ENCODE measurements at regions not wholly inside any gene's neighbourhood (a gene's known extent, or its start where the extent isn't known, plus 50 kb on each side); places are given as distances from the start of the nearest gene placed in this dataset.

DNA sequence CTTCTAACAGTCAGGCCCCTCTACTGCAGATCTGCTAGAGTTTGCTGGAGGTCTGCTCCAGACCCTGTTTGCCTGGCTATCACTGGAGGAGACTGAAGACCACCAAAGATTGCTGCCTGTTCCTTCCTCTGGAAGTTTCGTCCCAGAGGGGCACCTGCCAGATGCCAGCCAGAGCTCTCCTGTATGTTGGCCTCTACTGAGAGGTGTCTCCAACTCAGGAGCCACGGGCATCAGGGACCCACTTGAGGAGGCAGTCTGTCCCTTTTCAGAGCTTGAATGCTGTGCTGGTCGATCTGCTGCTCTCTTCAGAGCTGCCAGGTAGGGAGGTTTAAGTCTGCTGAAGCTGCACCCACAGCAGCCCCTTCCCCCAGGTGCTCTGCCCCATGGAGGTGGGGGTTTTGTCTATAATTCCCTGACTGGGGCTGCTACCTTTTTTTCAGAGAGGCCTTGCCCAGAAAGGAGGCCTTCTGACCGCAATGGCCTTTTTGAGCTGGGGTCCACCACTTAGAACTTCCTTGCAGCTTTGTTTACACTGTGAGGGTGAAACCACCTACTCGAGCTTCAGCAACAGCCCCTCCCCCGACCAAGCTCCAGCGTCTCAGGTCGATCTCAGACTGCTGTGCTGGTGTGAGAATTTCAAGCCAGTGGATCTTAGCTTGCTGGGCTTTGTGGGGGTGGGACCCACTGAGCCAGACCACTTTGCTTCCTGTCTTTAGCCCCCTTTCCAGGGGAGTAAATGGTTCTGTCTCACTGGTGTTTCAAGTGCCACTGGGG lies 566.0 kb downstream of the NR4A2 start:
- H3K4me3 ChIP-seq (replicated peaks in 1 of 2; ENCODE audit: low read depth in 2 of 2, low read length in 2 of 2) = no peak overlapping the region
- TF ChIP-seq, protein P1, sequence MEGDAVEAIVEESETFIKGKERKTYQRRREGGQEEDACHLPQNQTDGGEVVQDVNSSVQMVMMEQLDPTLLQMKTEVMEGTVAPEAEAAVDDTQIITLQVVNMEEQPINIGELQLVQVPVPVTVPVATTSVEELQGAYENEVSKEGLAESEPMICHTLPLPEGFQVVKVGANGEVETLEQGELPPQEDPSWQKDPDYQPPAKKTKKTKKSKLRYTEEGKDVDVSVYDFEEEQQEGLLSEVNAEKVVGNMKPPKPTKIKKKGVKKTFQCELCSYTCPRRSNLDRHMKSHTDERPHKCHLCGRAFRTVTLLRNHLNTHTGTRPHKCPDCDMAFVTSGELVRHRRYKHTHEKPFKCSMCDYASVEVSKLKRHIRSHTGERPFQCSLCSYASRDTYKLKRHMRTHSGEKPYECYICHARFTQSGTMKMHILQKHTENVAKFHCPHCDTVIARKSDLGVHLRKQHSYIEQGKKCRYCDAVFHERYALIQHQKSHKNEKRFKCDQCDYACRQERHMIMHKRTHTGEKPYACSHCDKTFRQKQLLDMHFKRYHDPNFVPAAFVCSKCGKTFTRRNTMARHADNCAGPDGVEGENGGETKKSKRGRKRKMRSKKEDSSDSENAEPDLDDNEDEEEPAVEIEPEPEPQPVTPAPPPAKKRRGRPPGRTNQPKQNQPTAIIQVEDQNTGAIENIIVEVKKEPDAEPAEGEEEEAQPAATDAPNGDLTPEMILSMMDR (IDR thresholded peaks at IDR 0.05; ENCODE audit: low read depth, low read length) = no peak
- no peak for DNase-seq (ENCODE audit: low read depth in 2 of 2)

DNA sequence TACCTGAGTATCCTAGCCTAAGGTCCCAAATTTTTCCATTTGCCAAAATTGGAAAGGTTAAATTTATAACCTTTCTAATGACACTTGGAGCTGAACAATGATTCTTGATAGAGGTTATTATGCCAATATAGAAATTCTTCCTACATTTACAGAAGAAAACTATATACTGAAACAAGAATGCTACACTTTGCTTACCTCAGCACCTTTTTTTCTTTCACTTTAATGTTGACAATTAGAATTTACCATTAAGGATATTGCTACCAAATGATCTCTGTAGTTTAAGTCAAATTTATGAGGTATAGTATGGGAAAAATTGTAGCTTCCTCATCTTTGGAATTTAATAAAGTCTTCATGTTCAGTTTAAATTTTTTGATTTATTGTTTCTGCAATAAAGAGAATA lies 577.0 kb downstream of the NR4A2 start:
- H3K4me3 ChIP-seq (replicated peaks in 1 of 2; ENCODE audit: low read depth in 2 of 2, low read length in 2 of 2) = no peak overlapping the region
- TF ChIP-seq, protein P1 (IDR thresholded peaks at IDR 0.05; ENCODE audit: low read depth, low read length) = no peak
- DNase-seq (ENCODE audit: low read depth in 2 of 2) = no peak

DNA sequence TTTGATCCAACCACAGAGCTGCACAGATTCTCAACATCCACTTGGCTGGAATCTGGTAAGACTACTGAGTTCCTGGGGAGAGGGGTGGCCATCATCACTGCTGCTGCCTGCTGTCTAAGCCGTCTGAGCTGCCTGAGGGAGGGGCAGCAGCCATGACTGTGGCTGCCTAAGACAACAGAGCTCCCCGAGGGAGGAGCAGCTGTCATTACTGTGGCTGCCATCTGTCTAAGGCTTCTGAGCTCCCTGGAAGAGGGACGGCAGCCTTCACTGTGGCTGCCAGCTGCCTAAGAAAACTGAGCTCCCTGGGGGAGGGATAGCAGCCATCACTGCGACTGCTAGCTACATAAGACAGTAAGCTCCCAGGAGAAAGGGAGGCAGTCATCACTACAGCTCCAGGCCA lies 584.4 kb downstream of the NR4A2 start:
- DNase-seq (ENCODE audit: low read depth in 2 of 2) = no peak
- no peak overlapping the region for H3K4me3 ChIP-seq (replicated peaks in 1 of 2; ENCODE audit: low read depth in 2 of 2, low read length in 2 of 2)
- TF ChIP-seq, protein P1 (IDR thresholded peaks at IDR 0.05; ENCODE audit: low read depth, low read length) = no peak

- TF ChIP-seq, protein P1 (IDR thresholded peaks at IDR 0.05; ENCODE audit: low read depth, low read length) = no peak
- no peak for DNase-seq (ENCODE audit: low read depth in 2 of 2)
- H3K4me3 ChIP-seq (replicated peaks in 1 of 2; ENCODE audit: low read depth in 2 of 2, low read length in 2 of 2) = no peak overlapping the region
Measured at GRCh38 chr2:155747531-155747930, 585.0 kb downstream of the NR4A2 start.

DNA sequence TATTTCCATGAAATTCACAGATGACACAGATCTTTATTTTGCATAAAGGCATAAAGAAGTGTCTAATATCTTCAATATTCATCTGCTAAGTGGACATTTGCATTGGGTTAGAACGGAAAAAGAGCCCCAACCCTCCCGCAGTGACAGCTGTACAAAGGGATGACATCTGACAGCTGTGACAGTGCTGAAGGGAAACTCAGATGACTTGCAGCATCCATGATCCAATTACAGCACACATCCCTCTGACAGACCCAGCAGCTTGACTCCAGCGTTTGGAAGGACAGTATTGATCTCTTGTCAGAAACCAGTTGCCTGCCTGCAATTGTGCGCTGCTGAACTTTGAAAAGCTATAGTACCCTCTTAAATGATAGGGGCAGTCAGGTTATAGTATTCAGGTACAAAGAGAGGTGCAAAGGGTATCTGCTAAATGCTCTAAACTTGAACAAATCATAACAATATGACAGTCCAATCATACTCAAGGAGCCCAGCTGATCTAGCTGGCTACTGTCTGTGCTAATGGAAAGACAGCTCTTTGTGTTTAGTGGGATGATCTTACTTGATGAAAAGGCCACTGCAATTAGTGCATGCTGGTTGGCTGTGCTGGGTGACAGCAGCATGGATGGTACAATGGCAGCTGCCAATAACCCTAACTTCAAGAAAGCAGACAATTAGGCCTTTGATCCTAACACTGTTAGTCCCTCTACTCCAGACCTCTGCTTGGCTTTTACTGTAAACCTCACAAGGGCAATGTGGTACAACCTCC lies 599.2 kb downstream of the NR4A2 start:
- no peak overlapping the region for H3K4me3 ChIP-seq (replicated peaks in 1 of 2; ENCODE audit: low read depth in 2 of 2, low read length in 2 of 2)
- DNase-seq (ENCODE audit: low read depth in 2 of 2) = no peak
- TF ChIP-seq, protein P1 (IDR thresholded peaks at IDR 0.05; ENCODE audit: low read depth, low read length) = no peak

DNA sequence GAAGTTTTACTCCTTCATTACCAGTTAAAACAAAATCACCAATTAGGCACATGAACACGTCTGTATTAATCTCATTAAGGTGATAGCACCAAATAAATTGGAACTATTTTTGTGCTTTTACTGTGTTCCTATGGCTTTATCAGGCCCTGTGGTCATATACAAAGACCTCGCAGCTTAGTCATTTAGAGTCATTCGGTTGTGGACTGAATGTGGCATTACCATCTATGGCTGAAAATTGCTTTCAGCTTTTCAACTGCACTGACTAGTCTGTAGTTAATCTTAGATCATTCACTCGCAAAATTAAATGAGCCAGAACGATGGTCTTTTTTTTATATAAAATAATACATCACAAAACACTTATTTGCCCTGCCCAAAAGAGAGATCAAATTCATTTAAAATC lies 601.7 kb downstream of the NR4A2 start:
- TF ChIP-seq, protein P1 (IDR thresholded peaks at IDR 0.05; ENCODE audit: low read depth, low read length) = no peak
- no peak for DNase-seq (ENCODE audit: low read depth in 2 of 2)
- no peak overlapping the region for H3K4me3 ChIP-seq (replicated peaks in 1 of 2; ENCODE audit: low read depth in 2 of 2, low read length in 2 of 2)
